PFSK-1 (cell line): ENCODE measurements at regions not wholly inside any gene's neighbourhood (a gene's known extent, or its start where the extent isn't known, plus 50 kb on each side); places are given as distances from the start of the nearest gene placed in this dataset.

Experiments
- FOXP2 ChIP-seq: optimal IDR thresholded peaks from 2 replicates; pipeline ENCODE3; 2011; ENCODE audit warnings: borderline replicate concordance, control low read depth, inconsistent platforms; ENCODE audit not compliant: insufficient read depth; ENCODE audit errors: extremely low read length, extremely low read depth
- POLR2AphosphoS5 ChIP-seq: IDR thresholded peaks from 2 replicates; pipeline ENCODE4 v1.6.1; 2012; ENCODE audit warnings: low read depth, mild to moderate bottlenecking, control low read depth, low read length, moderate library complexity
- REST ChIP-seq, 2 experiments: IDR thresholded peaks; 2 replicates each; pipeline versions ENCODE4 v1.6.1 to v1.8.0; 2011 to 2012; ENCODE audit warnings: low read depth in 2 of 2, low read length in 2 of 2, control low read depth in 1 of 2, inconsistent platforms in 1 of 2, mild to moderate bottlenecking in 1 of 2, moderate library complexity in 1 of 2; ENCODE audit not compliant: insufficient read depth in 1 of 2
- SIN3A ChIP-seq: IDR thresholded peaks from 2 replicates; pipeline ENCODE4 v1.6.1; 2012; ENCODE audit warnings: mild to moderate bottlenecking, low read length, moderate library complexity, borderline replicate concordance; ENCODE audit not compliant: insufficient read depth
- TAF1 ChIP-seq: IDR thresholded peaks from 2 replicates; pipeline ENCODE4 v1.6.1; 2012; ENCODE audit warnings: low read length, control low read depth, borderline replicate concordance; ENCODE audit not compliant: insufficient read depth

DNA sequence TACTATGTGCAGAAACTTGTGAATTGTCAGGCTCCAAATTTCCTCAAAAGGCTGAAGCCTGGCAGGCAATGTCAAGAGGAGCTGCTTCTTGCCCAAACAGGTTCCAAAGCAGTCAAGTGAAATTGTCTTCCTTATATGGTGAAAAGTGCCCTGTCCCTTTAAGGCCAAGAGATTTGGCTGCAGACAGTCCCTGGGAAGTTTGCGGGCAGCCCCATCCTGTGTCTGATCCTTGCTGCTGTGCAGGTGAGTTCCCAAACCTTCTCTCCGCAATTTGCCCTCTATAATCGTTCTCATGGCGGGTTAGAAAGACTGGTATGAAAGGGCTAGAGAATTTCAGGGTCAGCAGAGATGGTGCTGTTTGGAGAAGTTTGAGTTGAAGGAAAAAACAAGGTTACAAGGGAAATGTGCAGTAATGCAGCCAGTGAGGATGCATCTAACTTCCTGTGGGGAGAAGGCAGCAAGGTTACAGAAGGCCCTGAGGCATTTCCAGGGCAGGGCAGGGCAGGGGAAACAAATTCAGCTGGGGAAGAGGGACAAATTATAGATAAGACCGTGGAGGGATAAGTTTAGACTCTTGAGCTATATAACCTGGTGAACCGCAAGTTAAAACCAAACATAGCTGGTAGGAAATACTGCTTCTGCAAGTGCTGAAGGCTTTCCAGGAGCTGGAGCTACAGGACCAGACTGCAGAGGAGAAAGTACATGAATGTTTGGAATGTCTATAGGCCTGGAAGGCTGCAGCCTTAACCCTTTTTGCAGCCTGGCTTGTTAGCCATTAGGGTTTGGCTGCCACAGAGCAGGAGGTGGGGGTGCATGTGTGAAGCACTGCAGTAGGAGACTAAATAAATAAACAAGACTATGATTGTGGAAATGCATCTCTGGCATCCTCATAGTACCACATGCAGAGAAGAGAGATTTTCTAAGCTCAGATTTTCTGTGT is 256.2 kb upstream of the IL12A start:
- TF ChIP-seq REST (IDR thresholded peaks at IDR 0.05; ENCODE audit: insufficient read depth in 1 of 2, low read depth in 2 of 2, low read length in 2 of 2), result no peak
- TF ChIP-seq FOXP2, result no peak
- TF ChIP-seq POLR2AphosphoS5, result no peak
- TF ChIP-seq TAF1, result no peak
- no peak for TF ChIP-seq SIN3A

DNA sequence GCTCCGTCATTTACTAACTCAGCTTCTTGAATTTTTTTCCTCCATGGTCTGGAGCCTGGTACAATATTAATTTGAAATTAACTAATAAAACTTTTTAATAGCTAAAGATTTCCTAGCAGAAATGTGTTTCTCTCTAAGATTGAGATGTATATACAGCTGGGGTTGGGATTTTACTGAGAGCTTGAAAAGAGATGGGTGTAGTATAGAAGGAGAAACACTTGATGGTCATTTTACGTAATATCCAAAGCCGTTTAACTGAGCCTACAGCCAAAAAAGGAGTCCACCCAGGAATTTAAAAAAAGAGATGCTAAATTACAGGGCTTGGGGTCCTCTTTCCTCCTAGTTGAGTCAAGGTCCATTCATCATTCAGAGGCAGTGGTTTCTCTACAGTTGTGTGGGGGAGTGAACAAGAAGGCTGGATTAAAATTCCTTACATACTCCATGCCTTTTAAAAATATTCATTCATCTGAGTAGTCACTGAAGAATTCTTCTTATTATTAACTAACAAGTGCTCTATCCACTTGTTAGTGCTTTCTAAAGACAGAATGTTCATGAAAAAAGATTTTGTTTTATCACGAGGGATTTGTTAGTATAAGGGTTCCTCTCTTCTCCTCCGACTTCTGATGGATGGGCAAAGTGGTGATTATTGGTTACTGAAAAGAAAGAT is 255.3 kb upstream of the IL12A start:
- no peak for TF ChIP-seq TAF1
- TF ChIP-seq REST (IDR thresholded peaks at IDR 0.05; ENCODE audit: insufficient read depth in 1 of 2, low read depth in 2 of 2, low read length in 2 of 2), result no peak
- TF ChIP-seq POLR2AphosphoS5, result no peak
- TF ChIP-seq FOXP2, result no peak
- TF ChIP-seq SIN3A, result no peak

DNA sequence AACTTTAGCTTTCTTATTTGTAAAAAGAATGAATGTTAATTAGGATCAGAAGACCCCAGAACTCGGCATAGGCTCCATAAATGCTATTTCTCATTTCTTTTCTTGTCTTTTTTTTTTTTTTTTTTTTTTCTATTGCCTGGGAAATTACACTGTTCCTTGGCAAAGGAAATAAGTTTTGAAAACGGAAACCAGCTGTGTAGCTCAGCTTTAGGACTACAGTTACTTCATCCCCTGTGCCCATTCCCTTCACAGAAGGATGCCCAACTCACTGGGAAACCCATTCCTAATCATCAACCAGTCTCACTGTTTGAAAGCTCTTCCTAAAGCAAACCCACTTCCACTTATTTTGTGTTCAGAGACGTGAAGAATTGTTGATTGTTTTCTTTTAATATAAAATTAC is 254.0 kb upstream of the IL12A start:
- TF ChIP-seq SIN3A, result no peak
- no peak for TF ChIP-seq TAF1

- no peak for TF ChIP-seq POLR2AphosphoS5
- TF ChIP-seq REST (IDR thresholded peaks at IDR 0.05; ENCODE audit: insufficient read depth in 1 of 2, low read depth in 2 of 2, low read length in 2 of 2), result no peak
- no peak for TF ChIP-seq TAF1
- no peak for TF ChIP-seq SIN3A
- no peak for TF ChIP-seq FOXP2
Observed at GRCh38 chr3:159739166-159739565, 249.5 kb upstream of the IL12A start.

DNA sequence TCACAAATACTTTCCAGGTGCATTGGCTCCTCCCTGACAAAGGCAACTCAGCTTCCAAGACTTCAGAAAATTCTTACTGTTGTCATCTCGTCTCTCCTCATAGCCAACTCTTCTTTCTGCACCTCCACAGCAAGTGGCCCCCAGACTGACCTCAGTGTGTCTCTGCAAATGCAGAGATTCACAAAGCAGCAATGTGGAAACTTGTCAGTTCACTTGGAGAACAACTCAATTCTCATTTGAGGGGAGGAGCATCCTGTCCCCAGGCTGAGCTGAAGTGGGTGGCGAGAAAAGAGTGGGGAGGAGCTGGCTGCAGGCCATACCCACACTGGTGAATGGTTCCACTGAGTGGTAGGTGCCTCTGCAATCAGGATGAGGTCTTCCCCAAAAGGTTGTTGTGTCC is 248.7 kb upstream of the IL12A start:
- TF ChIP-seq FOXP2 (no peak), REST (IDR thresholded peaks at IDR 0.05; ENCODE audit: insufficient read depth in 1 of 2, low read depth in 2 of 2, low read length in 2 of 2) (no peak), TAF1 (no peak), POLR2AphosphoS5 (no peak), SIN3A (no peak)
